Myocyte (in vitro differentiated cells): ENCODE measurements at regions not wholly inside any gene's neighbourhood (a gene's known extent, or its start where the extent isn't known, plus 50 kb on each side); places are given as distances from the start of the nearest gene placed in this dataset.
"Not testable (repeated sequence)": the region's sequence is repeated elsewhere in the genome, so short reads cannot be mapped to it uniquely, and the experiment has no call there.

Source experiments
- DNase-seq: peaks from one replicate; pipeline ENCODE4 v3.0.0-alpha.2; 2012; ENCODE audit warnings: low read depth

DNA sequence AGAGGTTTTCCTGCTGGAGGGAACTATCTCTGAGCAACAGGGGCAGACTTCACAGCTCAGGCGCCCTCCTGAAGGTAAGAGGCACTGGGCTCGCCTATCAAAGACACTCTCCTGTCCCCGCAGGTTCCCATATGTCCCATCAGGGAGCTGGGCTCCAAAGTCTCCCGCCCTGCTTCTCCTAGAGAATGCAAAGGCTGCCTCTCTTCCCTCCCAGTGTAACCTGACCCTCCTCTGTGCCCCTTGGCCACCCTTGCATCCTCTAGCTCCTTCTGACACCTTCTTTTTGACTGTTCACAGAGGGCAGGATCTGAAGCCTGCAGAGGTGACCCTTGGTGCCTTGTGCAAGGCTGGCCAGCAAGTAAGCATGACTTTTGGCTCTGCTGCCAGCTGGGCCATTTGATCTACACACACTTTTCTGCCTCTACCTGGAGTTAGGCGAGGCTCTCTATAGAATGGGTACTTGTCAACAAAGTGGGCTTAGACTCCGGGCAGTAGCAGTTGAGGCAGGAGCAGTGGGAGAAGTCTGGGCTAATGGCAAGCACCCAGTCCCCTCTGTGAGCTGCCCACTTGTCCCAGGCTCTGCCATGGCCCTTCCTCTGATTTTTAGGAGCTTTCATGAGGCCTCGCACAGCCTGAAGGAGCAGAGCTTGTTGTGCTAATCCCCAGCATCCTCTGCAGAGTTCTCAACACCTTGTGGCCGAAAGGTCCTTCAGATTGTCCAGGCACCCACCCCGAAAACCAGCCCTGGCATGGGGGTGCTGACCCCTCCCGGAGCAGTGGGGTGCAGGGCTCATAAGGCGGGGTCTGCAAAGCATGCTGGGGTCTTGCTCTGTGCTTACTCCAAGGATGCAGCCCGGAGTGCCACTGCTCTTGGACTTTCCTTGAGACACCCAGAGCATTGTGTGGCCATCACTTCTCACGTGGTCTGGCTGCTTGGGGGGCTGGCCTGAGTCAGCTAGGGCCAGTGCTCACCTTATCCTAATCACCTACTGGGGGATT is 122.9 kb downstream of the METRNL start:
- no peak for DNase-seq

DNA sequence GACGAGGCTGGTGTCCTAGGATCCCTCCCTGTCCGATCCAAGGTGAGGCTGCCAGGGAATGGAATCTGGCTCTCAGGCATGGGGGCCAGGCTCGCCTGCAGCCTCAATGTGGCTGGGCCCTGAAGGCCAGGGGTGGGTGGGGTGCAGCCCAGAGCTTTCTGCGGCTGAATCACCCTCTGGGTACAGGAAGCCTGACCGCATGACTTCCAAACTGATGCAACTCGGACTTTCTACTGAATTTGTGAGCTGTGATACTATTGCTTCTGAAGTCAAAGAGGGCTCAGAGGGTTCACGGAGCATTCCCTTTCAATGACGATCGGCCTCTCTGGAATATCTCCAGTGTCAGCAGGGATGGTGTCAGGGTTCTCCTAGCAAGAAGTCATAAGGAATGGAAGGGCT is 123.7 kb downstream of the METRNL start:
- peak; percentile 91 for DNase-seq

DNA sequence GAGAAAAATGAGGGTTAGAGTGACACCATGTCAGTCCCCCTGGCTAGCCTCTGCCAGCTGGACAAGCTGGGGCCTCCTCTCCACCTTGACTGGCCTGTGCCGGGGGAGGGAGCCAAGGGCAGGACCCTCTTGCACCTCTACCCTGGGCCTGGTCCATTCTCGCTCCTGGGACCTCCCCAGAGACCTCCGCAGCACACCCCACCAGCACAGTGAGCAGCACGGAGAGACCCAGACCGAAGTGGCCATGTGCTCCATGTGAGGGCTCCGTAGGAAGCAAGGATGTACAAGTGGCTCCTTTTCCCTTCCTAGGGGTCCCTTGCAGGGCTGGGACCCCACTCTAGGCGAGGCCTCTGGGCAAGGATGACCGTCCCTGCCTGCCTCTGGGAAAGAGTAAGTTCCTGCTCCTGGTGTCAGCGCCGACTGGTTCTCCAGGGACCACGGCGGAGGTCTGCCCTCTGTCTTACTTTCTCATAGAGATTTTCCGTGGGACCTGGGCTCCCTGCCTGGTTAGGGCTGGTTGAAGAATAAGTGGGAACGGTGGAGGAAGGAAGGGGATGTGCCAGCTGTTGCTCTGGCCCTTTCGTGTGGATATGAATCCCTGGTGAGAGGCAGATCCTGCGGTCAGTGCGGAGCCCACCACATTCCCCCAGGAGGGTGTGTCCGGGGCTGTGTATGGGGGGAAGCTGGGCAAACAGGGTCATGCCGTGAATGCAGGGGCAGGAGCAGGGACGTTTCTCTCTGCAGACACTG is 124.2 kb downstream of the METRNL start:
- peak; percentile 90 for DNase-seq

DNA sequence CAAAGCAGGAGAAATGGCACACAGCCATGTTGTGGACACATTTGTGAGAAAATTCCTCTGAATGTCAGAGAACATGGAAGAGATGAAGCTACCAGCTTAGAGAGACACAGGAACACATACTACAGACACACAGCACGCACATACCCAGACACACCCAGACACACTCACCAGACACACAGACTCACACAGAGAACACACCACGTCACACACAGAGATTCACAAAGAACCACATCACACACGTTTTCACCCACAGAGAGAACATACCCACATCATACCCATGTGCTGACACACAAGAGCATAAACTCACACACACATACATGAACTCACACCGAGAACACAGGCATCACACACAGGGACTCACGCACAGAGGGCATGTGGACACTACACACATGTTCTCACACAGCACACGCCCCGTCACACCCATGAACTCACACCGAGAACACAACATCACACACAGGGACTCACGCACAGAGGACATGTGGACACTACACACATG is 124.9 kb downstream of the METRNL start:
- no peak for DNase-seq

DNA sequence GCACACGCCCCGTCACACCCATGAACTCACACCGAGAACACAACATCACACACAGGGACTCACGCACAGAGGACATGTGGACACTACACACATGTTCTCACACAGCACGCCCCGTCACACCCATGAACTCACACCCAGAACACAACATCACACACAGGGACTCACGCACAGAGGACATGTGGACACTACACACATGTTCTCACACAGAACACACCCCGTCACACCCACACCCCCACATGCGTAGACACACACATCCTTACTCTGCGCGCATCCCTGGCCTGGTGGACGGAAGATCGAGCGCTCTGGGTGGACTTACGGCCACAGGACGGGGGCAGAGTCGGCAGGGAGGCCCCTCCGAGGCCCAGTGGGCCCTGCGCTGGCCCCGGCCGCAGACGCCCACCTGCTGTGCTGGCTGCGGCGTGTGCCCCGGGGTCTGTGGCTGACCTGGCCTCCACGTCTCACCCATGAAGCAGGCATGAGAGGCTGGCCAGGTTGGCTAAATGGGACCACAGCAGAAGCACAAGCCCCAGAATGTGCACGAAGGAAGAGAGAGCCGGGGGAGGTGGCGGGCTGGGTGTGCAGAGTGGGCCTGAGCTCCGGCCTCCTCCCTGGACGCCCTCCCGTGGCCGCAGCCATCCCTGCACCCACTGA is 125.5 kb downstream of the METRNL start:
- not testable (repeated sequence) for DNase-seq

DNA sequence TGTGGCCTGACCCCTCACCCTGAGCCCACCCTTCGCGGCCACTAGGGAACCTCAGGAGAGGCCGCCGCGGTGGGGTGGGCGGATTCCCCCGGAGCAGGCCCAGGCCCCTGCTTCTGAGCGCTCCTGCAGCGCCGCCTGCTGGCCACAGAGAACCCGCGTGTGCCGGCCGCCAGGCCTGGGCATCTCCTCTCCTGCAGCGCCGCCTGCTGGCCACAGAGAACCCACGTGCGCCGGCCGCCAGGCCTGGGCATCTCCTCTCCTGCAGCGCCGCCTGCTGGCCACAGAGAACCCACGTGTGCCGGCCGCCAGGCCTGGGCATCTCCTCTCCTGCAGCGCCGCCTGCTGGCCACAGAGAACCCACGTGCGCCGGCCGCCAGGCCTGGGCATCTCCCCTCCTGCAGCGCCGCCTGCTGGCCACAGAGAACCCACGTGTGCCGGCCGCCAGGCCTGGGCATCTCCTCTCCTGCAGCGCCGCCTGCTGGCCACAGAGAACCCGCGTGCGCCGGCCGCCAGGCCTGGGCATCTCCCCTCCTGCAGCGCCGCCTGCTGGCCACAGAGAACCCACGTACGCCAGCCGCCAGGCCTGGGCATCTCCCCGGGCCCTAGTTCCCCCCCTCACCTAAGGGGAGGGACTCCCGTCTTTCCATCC is 126.1 kb downstream of the METRNL start:
- DNase-seq, result peak; percentile 49

DNA sequence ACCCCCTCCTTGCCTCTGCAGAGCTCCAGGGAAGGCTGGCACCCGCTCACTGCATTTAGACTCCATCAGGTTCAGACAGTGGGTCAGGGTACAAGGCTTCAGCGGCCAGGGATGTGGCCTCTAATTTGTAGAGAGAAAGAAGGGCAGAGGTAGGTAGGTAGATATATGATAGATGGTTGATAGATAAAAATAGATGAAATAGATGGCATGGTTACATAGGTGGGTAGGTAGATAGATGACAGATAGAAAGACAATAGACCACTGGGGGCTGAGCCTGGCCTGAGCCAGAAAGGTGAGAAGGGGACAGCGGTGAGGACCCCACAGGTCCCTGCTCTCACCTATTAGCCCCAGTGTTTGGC is 126.6 kb downstream of the METRNL start:
- not testable (repeated sequence) for DNase-seq

DNA sequence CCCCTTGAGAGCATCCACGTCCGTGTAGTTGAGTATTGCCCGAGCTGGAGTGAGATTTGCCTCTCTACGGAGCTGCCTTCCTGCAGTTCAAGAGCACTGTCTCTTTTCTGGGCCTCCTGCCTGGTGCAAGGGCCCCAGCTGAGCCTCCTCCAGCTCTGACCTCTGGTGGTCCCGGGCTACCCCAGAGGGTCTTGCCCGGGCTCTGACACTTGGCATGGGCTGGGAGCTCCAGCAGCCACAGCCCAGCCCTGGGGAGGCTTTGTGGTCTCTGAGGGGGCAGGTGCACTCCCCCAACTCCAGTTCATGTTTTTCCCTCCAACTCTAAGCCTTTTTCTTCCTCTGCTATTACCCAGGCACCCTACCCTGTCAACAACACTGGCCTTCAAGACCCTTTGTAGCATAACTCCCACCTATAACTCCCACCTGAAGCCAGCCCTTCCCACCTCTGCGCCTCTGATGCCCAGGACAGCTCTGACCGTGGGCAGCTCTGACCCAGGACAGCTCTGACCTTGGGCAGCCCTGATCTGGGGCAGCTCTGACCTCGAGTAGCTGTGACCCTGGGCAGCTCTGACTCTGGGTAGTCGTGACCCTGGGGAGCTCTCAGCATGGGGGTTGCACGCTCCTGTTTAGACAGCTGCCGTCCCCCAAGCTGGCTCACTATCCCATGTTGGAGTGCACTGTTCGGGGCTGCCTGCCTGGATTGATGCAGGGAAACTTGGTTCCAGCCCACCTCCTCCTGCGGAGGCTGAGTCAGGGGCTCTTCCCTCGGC is 127.6 kb downstream of the METRNL start:
- not testable (repeated sequence) for DNase-seq

DNA sequence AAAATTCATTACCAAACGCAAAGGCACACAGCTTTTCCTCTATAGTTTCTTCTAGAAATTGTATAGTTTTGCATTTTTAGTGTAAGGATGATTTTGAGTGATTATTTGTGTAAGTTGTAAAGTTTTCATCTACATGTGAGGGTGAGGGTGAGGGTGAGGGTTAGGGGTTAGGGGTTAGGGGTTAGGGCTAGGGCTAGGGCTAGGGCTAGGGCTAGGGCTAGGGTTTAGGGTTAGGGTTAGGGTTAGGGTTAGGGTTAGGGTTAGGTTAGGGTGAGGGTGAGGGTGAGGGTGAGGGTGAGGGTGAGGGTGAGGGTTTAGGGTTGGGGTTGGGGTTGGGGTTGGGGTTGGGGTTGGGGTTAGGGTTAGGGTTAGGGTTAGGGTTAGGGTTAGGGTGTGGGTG is 167.6 kb downstream of the METRNL start:
- not testable (repeated sequence) for DNase-seq
